Coronary artery (tissue), 2 donors: ENCODE measurements at regions not wholly inside any gene's neighbourhood (a gene's known extent, or its start where the extent isn't known, plus 50 kb on each side); places are given as distances from the start of the nearest gene placed in this dataset.

Experiments used
- DNase-seq: peaks from one replicate; pipeline ENCODE4 v3.0.0-alpha.2; 2017; ENCODE audit warnings: low spot score
- H3K27ac ChIP-seq, 2 donors: fragments of 200-600 bp; sonication (generic); one replicate each; pipeline ENCODE4 v1.5.1; 2016 to 2019
- H3K4me3 ChIP-seq: fragments of 200-600 bp; sonication (generic); 2 replicates; pipeline ENCODE4 v1.5.1; 2016; ENCODE audit warnings: mild to moderate bottlenecking, moderate library complexity
- CTCF ChIP-seq: fragments of 200-600 bp; sonication (generic); IDR thresholded peaks from one replicate; pipeline ENCODE4 v1.5.1; 2019; ENCODE audit warnings: antibody characterized with exemption

- Histone ChIP-seq H3K4me3 (no peak overlapping the region), H3K27ac (no peak overlapping the region)
- TF ChIP-seq CTCF: no peak
- no peak for DNase-seq
Observed at GRCh38 chr11:41613326-41613725, 153.9 kb upstream of the LRRC4C start.

- H3K27ac ChIP-seq: no peak overlapping the region
- TF ChIP-seq CTCF: no peak
- DNase-seq: no peak
- no peak overlapping the region for H3K4me3 ChIP-seq
Observed at GRCh38 chr11:41622707-41623359, 163.4 kb upstream of the LRRC4C start.

GRCh38 chr11:41659985-41660384, 200.5 kb upstream of the LRRC4C start:
- Histone ChIP-seq H3K4me3 (no peak overlapping the region), H3K27ac (no peak overlapping the region)
- no peak for TF ChIP-seq CTCF
- no peak for DNase-seq

DNA sequence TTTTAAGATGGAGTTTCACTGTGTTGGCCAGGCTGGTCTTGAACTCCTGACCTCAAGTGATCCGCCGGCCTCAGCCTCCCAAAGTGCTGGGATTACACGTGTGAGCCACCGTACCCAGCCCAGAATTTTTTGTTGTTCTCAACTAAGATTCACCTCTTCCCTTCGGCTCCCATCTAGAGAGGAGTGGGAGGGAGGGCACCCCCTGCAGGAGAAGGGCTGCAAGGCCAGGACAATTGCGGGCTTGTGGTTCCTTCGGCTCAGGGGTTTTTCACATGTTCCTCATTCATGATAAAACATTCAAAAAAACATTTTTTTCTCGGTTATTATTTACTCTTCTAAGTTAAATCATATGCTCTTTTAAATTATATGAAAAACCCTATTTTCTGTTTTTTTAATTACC, 201.1 kb upstream of the LRRC4C start:
- Histone ChIP-seq H3K27ac (no peak overlapping the region), H3K4me3 (no peak overlapping the region)
- no peak for TF ChIP-seq CTCF
- no peak for DNase-seq

- TF ChIP-seq CTCF: no peak
- no peak for DNase-seq
- no peak overlapping the region for H3K4me3 ChIP-seq
- H3K27ac ChIP-seq: no peak overlapping the region
Observed at GRCh38 chr11:41665441-41666360, 206.2 kb upstream of the LRRC4C start.

GRCh38 chr11:41666951-41667653, 207.7 kb upstream of the LRRC4C start:
- no peak for DNase-seq
- TF ChIP-seq CTCF: no peak
- Histone ChIP-seq H3K4me3 (no peak overlapping the region), H3K27ac (no peak overlapping the region)
